Hepatocyte (in vitro differentiated cells): ENCODE measurements at regions not wholly inside any gene's neighbourhood (a gene's known extent, or its start where the extent isn't known, plus 50 kb on each side); places are given as distances from the start of the nearest gene placed in this dataset.

Source experiments
- EZH2phosphoT487 ChIP-seq: fragments of 200-600 bp; sonication (generic); IDR thresholded peaks from one replicate; pipeline ENCODE4 v1.6.1; 2018; ENCODE audit warnings: antibody characterized with exemption, mild to moderate bottlenecking, low read depth, moderate library complexity; ENCODE audit not compliant: unreplicated experiment, severe bottlenecking
- TF ChIP-seq, protein P1 (sequence below): fragments of 200-600 bp; sonication (generic); IDR thresholded peaks from 2 replicates; pipeline ENCODE4 v1.5.1; 2016; ENCODE audit warnings: antibody characterized with exemption, mild to moderate bottlenecking; ENCODE audit not compliant: poor library complexity

DNA sequence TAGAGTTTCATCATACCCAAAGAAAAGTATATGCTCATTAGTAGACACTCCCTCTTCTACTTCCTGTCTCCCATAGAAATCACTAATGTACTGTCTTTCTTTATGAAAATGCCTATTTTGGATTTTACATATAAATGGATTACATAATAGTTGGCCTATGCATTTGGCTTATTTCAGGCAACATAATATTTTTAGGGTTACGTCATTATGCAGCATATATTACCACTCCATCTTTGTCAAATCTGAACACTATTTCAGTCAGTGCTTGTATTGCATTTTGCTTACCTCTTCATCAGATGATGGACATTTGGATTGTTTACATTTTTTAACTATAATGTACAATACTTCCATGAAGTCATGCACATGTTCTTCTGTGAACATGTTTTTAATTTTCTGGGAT is 1406.1 kb downstream of the LRFN5 start:
- TF ChIP-seq, protein P1, sequence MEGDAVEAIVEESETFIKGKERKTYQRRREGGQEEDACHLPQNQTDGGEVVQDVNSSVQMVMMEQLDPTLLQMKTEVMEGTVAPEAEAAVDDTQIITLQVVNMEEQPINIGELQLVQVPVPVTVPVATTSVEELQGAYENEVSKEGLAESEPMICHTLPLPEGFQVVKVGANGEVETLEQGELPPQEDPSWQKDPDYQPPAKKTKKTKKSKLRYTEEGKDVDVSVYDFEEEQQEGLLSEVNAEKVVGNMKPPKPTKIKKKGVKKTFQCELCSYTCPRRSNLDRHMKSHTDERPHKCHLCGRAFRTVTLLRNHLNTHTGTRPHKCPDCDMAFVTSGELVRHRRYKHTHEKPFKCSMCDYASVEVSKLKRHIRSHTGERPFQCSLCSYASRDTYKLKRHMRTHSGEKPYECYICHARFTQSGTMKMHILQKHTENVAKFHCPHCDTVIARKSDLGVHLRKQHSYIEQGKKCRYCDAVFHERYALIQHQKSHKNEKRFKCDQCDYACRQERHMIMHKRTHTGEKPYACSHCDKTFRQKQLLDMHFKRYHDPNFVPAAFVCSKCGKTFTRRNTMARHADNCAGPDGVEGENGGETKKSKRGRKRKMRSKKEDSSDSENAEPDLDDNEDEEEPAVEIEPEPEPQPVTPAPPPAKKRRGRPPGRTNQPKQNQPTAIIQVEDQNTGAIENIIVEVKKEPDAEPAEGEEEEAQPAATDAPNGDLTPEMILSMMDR: no peak
- TF ChIP-seq EZH2phosphoT487: no peak
